Left ventricle myocardium inferior (tissue), 1 donor: ENCODE measurements at regions not wholly inside any gene's neighbourhood (a gene's known extent, or its start where the extent isn't known, plus 50 kb on each side); places are given as distances from the start of the nearest gene placed in this dataset.
A peak's percentile ranks its signal among the peaks of the same experiment; 100 is the strongest.
"Not testable (repeated sequence)": the region's sequence is repeated elsewhere in the genome, so short reads cannot be mapped to it uniquely, and the experiment has no call there.

Experiments used
- DNase-seq: peaks from one replicate; pipeline ENCODE4 v3.0.0-alpha.2; 2020
- H3K27ac ChIP-seq: fragments of 200-600 bp; replicated peaks from 2 replicates; pipeline ENCODE4 v1.8.0; 2021
- H3K27me3 ChIP-seq: fragments of 200-600 bp; 2 replicates; pipeline ENCODE4 v1.8.0; 2021; ENCODE audit warnings: low read depth
- H3K36me3 ChIP-seq: fragments of 200-600 bp; 2 replicates; pipeline ENCODE4 v1.8.0; 2021
- H3K4me1 ChIP-seq: fragments of 200-600 bp; 2 replicates; pipeline ENCODE4 v1.8.0; 2021
- H3K4me3 ChIP-seq: fragments of 200-600 bp; 2 replicates; pipeline ENCODE4 v1.8.0; 2021; ENCODE audit warnings: mild to moderate bottlenecking, moderate library complexity
- H3K9me3 ChIP-seq: fragments of 200-600 bp; replicated peaks from 2 replicates; pipeline ENCODE4 v1.8.0; 2021
- CTCF ChIP-seq: fragments of 200-600 bp; IDR thresholded peaks from 2 replicates; pipeline ENCODE4 v1.8.0; 2021; ENCODE audit warnings: antibody characterized with exemption, mild to moderate bottlenecking, borderline replicate concordance
- intact Hi-C: fragments of 100-400 bp; cut with micrococcal nuclease; formaldehyde crosslinking; loops from one replicate; pipeline ENCODE4 v1.11.0; 2022
- donor health status: DM: no; HTN: yes; CAD: no; lungs with severe emphysema.

- H3K27ac ChIP-seq, H3K4me3 ChIP-seq, DNase-seq, intact Hi-C loops, H3K4me1 ChIP-seq, H3K27me3 ChIP-seq, H3K9me3 ChIP-seq, H3K36me3 ChIP-seq: not testable (repeated sequence)
Observed at GRCh38 chr3:144023543-144023942, 51.9 kb downstream of the DIPK2A start.

- Histone ChIP-seq H3K4me3 (no peak overlapping the region), H3K4me1 (no peaks in the 10 kb centered on the region), H3K27ac (no peak overlapping the region), H3K36me3 (no peaks in the 10 kb centered on the region), H3K27me3 (no peaks in the 10 kb centered on the region), H3K9me3 (no peaks in the 10 kb centered on the region)
- intact Hi-C loops, result no loop called here
- TF ChIP-seq CTCF, result no peak
- no peak for DNase-seq
Observed at GRCh38 chr3:144028798-144029411, 57.3 kb downstream of the DIPK2A start.

- Histone ChIP-seq H3K9me3 (no peaks in the 10 kb centered on the region), H3K36me3 (no peaks in the 10 kb centered on the region), H3K27me3 (no peaks in the 10 kb centered on the region), H3K27ac (no peak overlapping the region), H3K4me1 (no peaks in the 10 kb centered on the region), H3K4me3 (no peak overlapping the region)
- DNase-seq, result no peak
- TF ChIP-seq CTCF, result no peak
- intact Hi-C loops, result no loop called here
Observed at GRCh38 chr3:144029769-144030168, 58.1 kb downstream of the DIPK2A start.

GRCh38 chr3:144031938-144032337 is 60.3 kb downstream of the DIPK2A start:
- intact Hi-C loops, result no loop called here
- no peak overlapping the region for H3K27ac ChIP-seq

GRCh38 chr3:144032531-144033239 is 61.1 kb downstream of the DIPK2A start:
- intact Hi-C loops, result no loop called here
- H3K27ac ChIP-seq, result no peak overlapping the region

More at GRCh38 chr3:144031938-144032337, 60.3 kb downstream of the DIPK2A start:
- H3K4me1 ChIP-seq, result no peaks in the 10 kb centered on the region
- H3K36me3 ChIP-seq, result no peaks in the 10 kb centered on the region
- DNase-seq, result peak; percentile 37
- H3K27me3 ChIP-seq, result no peaks in the 10 kb centered on the region
- no peak overlapping the region for H3K4me3 ChIP-seq
- TF ChIP-seq CTCF, result no peak
- no peaks in the 10 kb centered on the region for H3K9me3 ChIP-seq

More at GRCh38 chr3:144032531-144033239, 61.1 kb downstream of the DIPK2A start:
- Histone ChIP-seq H3K4me1 (no peaks in the 10 kb centered on the region), H3K36me3 (no peaks in the 10 kb centered on the region), H3K4me3 (no peak overlapping the region), H3K9me3 (no peaks in the 10 kb centered on the region), H3K27me3 (no peaks in the 10 kb centered on the region)
- no peak for TF ChIP-seq CTCF
- no peak for DNase-seq
